Dermis blood vessel endothelial cell (primary cell): ENCODE measurements at regions not wholly inside any gene's neighbourhood (a gene's known extent, or its start where the extent isn't known, plus 50 kb on each side); places are given as distances from the start of the nearest gene placed in this dataset.

ENCODE experiments used
- DNase-seq: peaks from one replicate; pipeline ENCODE4 v3.0.0; 2010

GRCh38 chr16:73804456-73804855, 492.2 kb upstream of the PSMD7 start:
- DNase-seq: no peak

- no peak for DNase-seq
These were observed 498.1 kb upstream of the PSMD7 start for GRCh38 chr16:73798471-73798870.

- no peak for DNase-seq
These were observed 499.5 kb upstream of the PSMD7 start for GRCh38 chr16:73797115-73797514.

- no peak for DNase-seq
These were observed 500.4 kb upstream of the PSMD7 start for GRCh38 chr16:73796241-73796640.

- DNase-seq: no peak
These were observed 501.6 kb upstream of the PSMD7 start for GRCh38 chr16:73794994-73795393.

- DNase-seq: no peak
These were observed 502.7 kb upstream of the PSMD7 start for GRCh38 chr16:73793871-73794437.

- DNase-seq: no peak
These were observed 503.4 kb upstream of the PSMD7 start for GRCh38 chr16:73793260-73793659.

GRCh38 chr16:73792199-73793020, 504.2 kb upstream of the PSMD7 start:
- no peak for DNase-seq

- no peak for DNase-seq
These were observed 515.3 kb upstream of the PSMD7 start for GRCh38 chr16:73781297-73781696.

- DNase-seq: no peak
These were observed 517.7 kb upstream of the PSMD7 start for GRCh38 chr16:73778887-73779286.

GRCh38 chr16:73775841-73776388, 520.7 kb upstream of the PSMD7 start:
- DNase-seq: no peak

- no peak for DNase-seq
These were observed 525.2 kb upstream of the PSMD7 start for GRCh38 chr16:73771196-73772064.

- no peak for DNase-seq
These were observed 527.8 kb upstream of the PSMD7 start for GRCh38 chr16:73768786-73769203.

GRCh38 chr16:73764321-73764720, 532.3 kb upstream of the PSMD7 start:
- no peak for DNase-seq

- no peak for DNase-seq
These were observed 540.1 kb upstream of the PSMD7 start for GRCh38 chr16:73756289-73757178.

GRCh38 chr16:73753931-73754330, 542.7 kb upstream of the PSMD7 start:
- DNase-seq: no peak

- no peak for DNase-seq
These were observed 546.0 kb upstream of the PSMD7 start for GRCh38 chr16:73750639-73751038.

- no peak for DNase-seq
These were observed 549.3 kb upstream of the PSMD7 start for GRCh38 chr16:73747328-73747727.

GRCh38 chr16:73746554-73746953, 550.1 kb upstream of the PSMD7 start:
- DNase-seq: no peak

- no peak for DNase-seq
These were observed 552.7 kb upstream of the PSMD7 start for GRCh38 chr16:73743665-73744496.
